MM.1S (cell line): ENCODE measurements at regions not wholly inside any gene's neighbourhood (a gene's known extent, or its start where the extent isn't known, plus 50 kb on each side); places are given as distances from the start of the nearest gene placed in this dataset.

Source experiments
- DNase-seq: peaks from one replicate; pipeline ENCODE4 v3.0.0-alpha.2; 2015
- H2AFZ ChIP-seq: fragments of 300-600 bp; sonication (generic); 2 replicates; pipeline ENCODE4 v1.6.0; 2016; ENCODE audit warnings: antibody characterized with exemption, low read length
- H3F3A ChIP-seq: fragments of 300-600 bp; sonication (generic); 2 replicates; pipeline ENCODE4 v1.6.1; 2016; ENCODE audit warnings: mild to moderate bottlenecking, antibody characterized with exemption, low read length, moderate library complexity, mixed read lengths; ENCODE audit not compliant: insufficient read depth
- H3K27ac ChIP-seq: fragments of 300-600 bp; sonication (generic); 2 replicates; pipeline ENCODE4 v1.5.1; 2016; ENCODE audit warnings: mild to moderate bottlenecking, low read length
- H3K27me3 ChIP-seq: fragments of 300-600 bp; sonication (generic); replicated peaks from 2 replicates; pipeline ENCODE4 v1.6.0; 2016; ENCODE audit warnings: low read length; ENCODE audit not compliant: insufficient read depth
- H3K36me3 ChIP-seq: fragments of 300-600 bp; sonication (generic); replicated peaks from 2 replicates; pipeline ENCODE4 v1.6.1; 2016; ENCODE audit warnings: mild to moderate bottlenecking, low read length, mixed read lengths; ENCODE audit not compliant: insufficient read depth
- H3K4me1 ChIP-seq: fragments of 300-600 bp; sonication (generic); 2 replicates; pipeline ENCODE4 v1.6.1; 2016; ENCODE audit warnings: low read length, mixed read lengths
- H3K4me2 ChIP-seq: fragments of 300-600 bp; sonication (generic); 2 replicates; pipeline ENCODE4 v1.6.0; 2016; ENCODE audit warnings: low read depth, low read length
- H3K4me3 ChIP-seq: fragments of 300-600 bp; sonication (generic); 2 replicates; pipeline ENCODE4 v1.5.1; 2016; ENCODE audit warnings: low read length, mixed read lengths
- H3K79me2 ChIP-seq: fragments of 300-600 bp; sonication (generic); 2 replicates; pipeline ENCODE4 v1.6.1; 2016; ENCODE audit warnings: mixed run types, low read length, mixed read lengths
- H3K9ac ChIP-seq: fragments of 300-600 bp; sonication (generic); 2 replicates; pipeline ENCODE4 v1.6.1; 2016; ENCODE audit warnings: low read length, mixed read lengths
- H3K9me2 ChIP-seq: fragments of 300-600 bp; sonication (generic); replicated peaks from 2 replicates; pipeline ENCODE4 v1.6.1; 2016; ENCODE audit warnings: mild to moderate bottlenecking, low read length, mixed read lengths; ENCODE audit not compliant: insufficient read depth
- H3K9me3 ChIP-seq: fragments of 300-600 bp; sonication (generic); replicated peaks from 2 replicates; pipeline ENCODE4 v1.6.1; 2016; ENCODE audit warnings: mild to moderate bottlenecking, low read length, mixed read lengths; ENCODE audit not compliant: insufficient read depth
- H4K20me1 ChIP-seq: fragments of 300-600 bp; sonication (generic); 2 replicates; pipeline ENCODE4 v1.6.1; 2016; ENCODE audit warnings: mild to moderate bottlenecking, low read length, moderate library complexity, mixed read lengths; ENCODE audit not compliant: insufficient read depth
- CTCF ChIP-seq: fragments of 300-600 bp; sonication (generic); IDR thresholded peaks from 2 replicates; pipeline ENCODE4 v1.5.1; 2016; ENCODE audit warnings: antibody characterized with exemption, low read length, mixed read lengths
- EZH2 ChIP-seq: fragments of 300-600 bp; sonication (generic); optimal IDR thresholded peaks from 2 replicates; pipeline ENCODE3; 2017; ENCODE audit warnings: low read depth, mild to moderate bottlenecking, antibody characterized with exemption, low read length, mixed read lengths
- EZH2phosphoT487 ChIP-seq: fragments of 300-600 bp; sonication (generic); IDR thresholded peaks from 2 replicates; pipeline ENCODE4 v1.6.1; 2018; ENCODE audit warnings: antibody characterized with exemption, low read length

GRCh38 chr3:187973977-187974870 lies 179.7 kb upstream of the LPP start:
- H3K4me3 ChIP-seq, result no peak overlapping the region
- no peaks in the 10 kb centered on the region for H4K20me1 ChIP-seq
- H3K9ac ChIP-seq, result no peak overlapping the region
- DNase-seq, result no peak
- H3K27ac ChIP-seq, result no peak overlapping the region
- no peak overlapping the region for H2AFZ ChIP-seq
- no peak overlapping the region for H3K4me2 ChIP-seq
- no peaks in the 10 kb centered on the region for H3K36me3 ChIP-seq
- no peaks in the 10 kb centered on the region for H3K79me2 ChIP-seq
- H3K9me3 ChIP-seq, result no peaks in the 10 kb centered on the region
- TF ChIP-seq EZH2, result no peak
- TF ChIP-seq EZH2phosphoT487, result no peak
- no peak for TF ChIP-seq CTCF
- no peaks in the 10 kb centered on the region for H3K27me3 ChIP-seq
- H3K9me2 ChIP-seq, result no peaks in the 10 kb centered on the region
- H3K4me1 ChIP-seq, result no peaks in the 10 kb centered on the region
- H3F3A ChIP-seq, result no peaks in the 10 kb centered on the region

- no peak overlapping the region for H3K4me3 ChIP-seq
- no peaks in the 10 kb centered on the region for H3K79me2 ChIP-seq
- no peaks in the 10 kb centered on the region for H4K20me1 ChIP-seq
- TF ChIP-seq EZH2 (no peak), EZH2phosphoT487 (no peak), CTCF (no peak)
- no peak overlapping the region for H3K9ac ChIP-seq
- H3K27ac ChIP-seq, result no peak overlapping the region
- H3K4me1 ChIP-seq, result no peaks in the 10 kb centered on the region
- no peaks in the 10 kb centered on the region for H3K36me3 ChIP-seq
- no peaks in the 10 kb centered on the region for H3K27me3 ChIP-seq
- no peaks in the 10 kb centered on the region for H3K9me3 ChIP-seq
- H2AFZ ChIP-seq, result no peak overlapping the region
- H3K9me2 ChIP-seq, result no peaks in the 10 kb centered on the region
- H3F3A ChIP-seq, result no peaks in the 10 kb centered on the region
- DNase-seq, result no peak
- no peak overlapping the region for H3K4me2 ChIP-seq
These were observed 179.1 kb upstream of the LPP start for GRCh38 chr3:187974871-187975271.

- H3K4me1 ChIP-seq, result no peaks in the 10 kb centered on the region
- no peak for DNase-seq
These were observed 178.2 kb upstream of the LPP start for GRCh38 chr3:187975561-187976364.

More at GRCh38 chr3:187975561-187976364, 178.2 kb upstream of the LPP start:
- Histone ChIP-seq H3K27me3 (no peaks in the 10 kb centered on the region), H3K79me2 (no peaks in the 10 kb centered on the region), H3K9me2 (no peaks in the 10 kb centered on the region), H3K9me3 (no peaks in the 10 kb centered on the region), H3F3A (no peaks in the 10 kb centered on the region), H3K36me3 (no peaks in the 10 kb centered on the region), H3K27ac (no peak overlapping the region), H3K4me3 (no peak overlapping the region), H2AFZ (no peak overlapping the region), H3K9ac (no peak overlapping the region), H4K20me1 (no peaks in the 10 kb centered on the region), H3K4me2 (no peak overlapping the region)
- no peak for TF ChIP-seq CTCF
- no peak for TF ChIP-seq EZH2
- no peak for TF ChIP-seq EZH2phosphoT487
